HUES64 (cell line): ENCODE measurements at regions not wholly inside any gene's neighbourhood (a gene's known extent, or its start where the extent isn't known, plus 50 kb on each side); places are given as distances from the start of the nearest gene placed in this dataset.

ENCODE experiments used
- H3K27ac ChIP-seq: 2 replicates; pipeline ENCODE4 v1.7.0; 2013; ENCODE audit warnings: low read depth, low read length, inconsistent platforms
- H3K27me3 ChIP-seq: 2 replicates; pipeline ENCODE4 v1.6.1; 2013; ENCODE audit warnings: mild to moderate bottlenecking, low read length; ENCODE audit not compliant: insufficient read depth
- H3K36me3 ChIP-seq: 2 replicates; pipeline ENCODE4 v1.6.1; 2013; ENCODE audit warnings: mild to moderate bottlenecking, low read length; ENCODE audit not compliant: insufficient read depth
- H3K4me1 ChIP-seq: 2 replicates; pipeline ENCODE4 v1.6.1; 2013; ENCODE audit warnings: mild to moderate bottlenecking, low read length, moderate library complexity; ENCODE audit not compliant: insufficient read depth
- H3K4me3 ChIP-seq: 2 replicates; pipeline ENCODE4 v1.5.1; 2013; ENCODE audit warnings: mild to moderate bottlenecking, low read length, moderate library complexity
- H3K9ac ChIP-seq: 2 replicates; pipeline ENCODE4 v1.6.1; 2013; ENCODE audit warnings: mild to moderate bottlenecking, low read depth, low read length
- H3K9me3 ChIP-seq: 2 replicates; pipeline ENCODE4 v1.6.1; 2013; ENCODE audit warnings: low read depth, low read length; ENCODE audit not compliant: insufficient read depth
- WGBS: fragments of 150-250, 120-280 bp; methylation state at CpG from one replicate; pipeline ENCODE4 v1.1.7; 2013; ENCODE audit warnings: missing lambda C conversion rate; 5-methylcytosine and 5-hydroxymethylcytosine counted together

DNA sequence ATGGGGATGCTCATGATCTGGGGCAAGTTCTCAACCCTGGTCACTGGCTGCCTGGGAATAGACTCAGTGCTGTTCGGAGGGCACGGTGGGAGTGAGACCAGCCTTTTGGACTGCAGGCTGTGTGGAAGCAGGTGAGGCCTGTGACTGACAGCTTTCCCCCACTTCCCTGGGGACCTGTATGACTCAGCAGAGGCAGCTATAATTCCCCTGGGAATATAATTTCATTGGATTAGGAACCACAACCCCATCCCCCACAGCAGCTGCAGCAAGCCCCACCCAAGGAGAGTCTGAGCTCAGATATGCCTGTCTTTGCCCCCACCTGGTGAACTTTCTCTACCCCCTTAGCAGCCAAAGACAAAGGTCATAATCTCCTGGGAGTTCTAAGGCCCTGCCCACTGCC, 408.6 kb downstream of the PPP3CA start:
- Histone ChIP-seq H3K4me3 (no peak overlapping the region), H3K9ac (no peak overlapping the region), H3K36me3 (no peaks in the 10 kb centered on the region), H3K27ac (no peak overlapping the region), H3K27me3 (no peaks in the 10 kb centered on the region), H3K9me3 (peaks cover 2% of the 10 kb centered on the region; the same call in 1 of the 2 replicates), H3K4me1 (no peaks in the 10 kb centered on the region)
- 98% methylated on average over 2 of the region's 2 CpGs for WGBS

DNA sequence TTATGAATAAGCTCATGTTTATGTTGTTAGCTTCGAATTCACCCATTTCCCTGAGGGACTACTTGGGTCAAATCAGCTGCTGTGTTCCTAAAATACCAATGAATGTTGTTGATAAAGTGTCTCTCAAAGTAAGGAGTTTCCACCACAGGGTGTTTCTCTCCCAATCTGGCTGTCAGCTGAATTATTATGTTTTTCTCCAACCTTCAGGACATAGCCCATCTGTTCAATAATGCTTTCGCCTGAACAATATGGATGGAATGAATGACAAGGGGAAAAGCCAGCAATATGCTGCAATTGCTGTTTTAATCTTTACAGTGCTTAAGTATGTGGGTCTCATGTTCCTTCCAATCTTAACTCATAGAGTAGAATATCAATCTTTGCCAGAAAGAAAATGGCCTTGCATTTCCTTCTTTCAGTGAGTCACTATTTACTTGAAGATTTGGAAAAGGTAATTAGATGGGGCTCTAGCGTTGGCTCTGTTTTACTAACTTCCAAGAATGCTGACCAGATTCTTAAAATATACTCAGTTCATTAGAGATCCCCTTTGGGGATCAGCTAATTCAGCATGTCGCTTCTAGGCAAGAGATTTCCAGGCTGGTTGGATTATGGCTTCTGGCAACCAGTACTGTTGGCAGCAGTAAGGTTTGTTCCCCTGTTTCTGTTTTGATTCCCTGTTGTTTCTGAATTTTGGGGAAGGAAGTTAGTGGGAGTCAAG, 410.5 kb downstream of the PPP3CA start:
- no peaks in the 10 kb centered on the region for H3K36me3 ChIP-seq
- no peaks in the 10 kb centered on the region for H3K27me3 ChIP-seq
- no peaks in the 10 kb centered on the region for H3K4me1 ChIP-seq
- no peak overlapping the region for H3K4me3 ChIP-seq
- no peak overlapping the region for H3K27ac ChIP-seq
- no peak overlapping the region for H3K9ac ChIP-seq
- WGBS, result 92% methylated on average over 4 of the region's 4 CpGs
- no peaks in the 10 kb centered on the region for H3K9me3 ChIP-seq

DNA sequence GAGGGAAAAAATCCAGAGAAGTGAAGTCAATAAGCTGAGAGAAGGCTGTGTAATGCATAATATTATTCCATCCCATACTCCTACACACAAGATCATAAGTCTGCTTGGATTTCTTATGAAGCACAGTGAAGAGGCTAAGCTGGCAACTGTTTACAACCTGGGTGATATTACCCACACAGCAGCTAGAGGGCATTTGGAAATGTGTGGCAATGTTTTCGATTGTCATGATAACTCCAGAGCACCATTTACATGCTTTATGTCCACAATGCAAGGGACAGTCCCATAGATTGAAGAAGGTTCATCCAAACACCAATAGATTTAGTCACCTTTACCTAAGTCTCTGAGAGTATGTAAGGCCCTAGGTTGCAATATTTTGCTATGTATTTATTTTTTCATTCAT, 412.2 kb downstream of the PPP3CA start:
- Histone ChIP-seq H3K36me3 (no peaks in the 10 kb centered on the region), H3K4me3 (no peak overlapping the region), H3K4me1 (0 out of 2 replicates have a peak, but pooled peaks cover under 1% of the 10 kb centered on the region), H3K9ac (no peak overlapping the region), H3K27me3 (no peaks in the 10 kb centered on the region), H3K9me3 (no peaks in the 10 kb centered on the region), H3K27ac (no peak overlapping the region)
- no CpG with 5 or more reads among the region's 1 CpG for WGBS

DNA sequence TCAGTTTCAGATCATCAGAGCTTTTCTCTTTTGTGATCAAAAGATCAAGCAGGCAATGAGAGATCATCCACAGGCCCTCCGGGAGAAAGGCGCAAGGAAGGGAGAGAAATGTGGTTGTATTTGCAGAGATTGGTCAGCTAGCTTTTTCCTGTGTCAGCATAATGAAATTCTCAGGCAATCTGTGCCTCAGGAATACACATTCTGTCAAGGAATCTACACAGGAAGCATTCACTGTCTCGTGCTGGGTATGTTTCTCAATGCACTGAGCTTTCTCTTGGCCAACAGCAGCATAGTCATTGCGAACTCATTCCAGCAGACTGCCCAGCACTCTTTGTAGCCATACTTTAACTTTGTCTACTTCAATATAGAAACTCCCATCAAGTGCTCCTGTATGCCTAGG, 413.7 kb downstream of the PPP3CA start:
- Histone ChIP-seq H3K27me3 (no peaks in the 10 kb centered on the region), H3K36me3 (no peaks in the 10 kb centered on the region), H3K27ac (no peak overlapping the region), H3K9me3 (no peaks in the 10 kb centered on the region), H3K4me3 (no peak overlapping the region), H3K9ac (no peak overlapping the region), H3K4me1 (peaks cover 10% of the 10 kb centered on the region)
- WGBS, result 94% methylated on average over 4 of the region's 4 CpGs

DNA sequence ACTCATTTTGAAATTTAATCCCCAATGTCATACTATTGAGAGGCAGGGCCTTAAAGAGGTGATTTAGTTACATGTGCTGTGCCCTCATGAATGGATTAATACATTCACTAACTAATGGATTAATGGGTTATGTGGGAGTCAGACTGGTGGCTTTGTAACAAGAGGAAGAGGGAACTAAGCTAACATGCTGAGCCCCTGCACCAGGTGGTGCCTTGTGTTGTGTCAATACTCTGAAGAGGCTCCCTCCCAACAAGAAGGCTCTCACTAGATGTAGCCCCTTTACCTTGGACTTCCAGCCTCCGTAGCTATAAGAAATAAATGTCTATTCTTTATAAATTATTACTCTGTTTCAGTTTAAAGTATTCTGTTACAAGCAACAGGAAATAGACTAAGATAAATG, 411.9 kb upstream of the EMCN start:
- H3K36me3 ChIP-seq, result no peaks in the 10 kb centered on the region
- no peak overlapping the region for H3K9ac ChIP-seq
- H3K4me1 ChIP-seq, result peaks cover 10% of the 10 kb centered on the region
- no peaks in the 10 kb centered on the region for H3K9me3 ChIP-seq
- no peak overlapping the region for H3K4me3 ChIP-seq
- no peaks in the 10 kb centered on the region for H3K27me3 ChIP-seq
- H3K27ac ChIP-seq, result no peak overlapping the region
- no CpG with 5 or more reads among the region's 1 CpG for WGBS

DNA sequence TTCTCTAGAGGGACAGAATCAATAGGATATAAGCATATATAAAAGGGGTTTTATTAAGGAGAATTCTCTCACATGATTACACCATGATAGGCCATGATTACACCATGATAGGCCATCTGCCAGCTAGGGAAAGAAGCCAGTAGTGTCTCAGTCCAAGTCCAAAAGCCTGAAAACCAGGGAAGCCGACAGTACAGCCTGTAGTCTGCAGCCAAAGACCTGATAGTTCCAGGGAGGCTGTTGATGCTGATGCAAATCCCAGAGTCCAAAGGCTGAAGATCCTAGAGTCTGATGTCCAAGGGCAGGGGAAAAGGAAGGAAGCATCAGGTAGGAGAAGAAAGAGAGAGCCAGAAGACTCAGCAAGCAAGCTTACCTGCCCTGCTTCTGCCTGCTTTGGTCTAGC, 411.3 kb upstream of the EMCN start:
- Histone ChIP-seq H3K9me3 (no peaks in the 10 kb centered on the region), H3K9ac (no peak overlapping the region), H3K27ac (no peak overlapping the region), H3K4me1 (peaks cover 10% of the 10 kb centered on the region), H3K27me3 (no peaks in the 10 kb centered on the region), H3K36me3 (no peaks in the 10 kb centered on the region), H3K4me3 (no peak overlapping the region)
- 88% methylated on average over 1 of the region's 1 CpG for WGBS

DNA sequence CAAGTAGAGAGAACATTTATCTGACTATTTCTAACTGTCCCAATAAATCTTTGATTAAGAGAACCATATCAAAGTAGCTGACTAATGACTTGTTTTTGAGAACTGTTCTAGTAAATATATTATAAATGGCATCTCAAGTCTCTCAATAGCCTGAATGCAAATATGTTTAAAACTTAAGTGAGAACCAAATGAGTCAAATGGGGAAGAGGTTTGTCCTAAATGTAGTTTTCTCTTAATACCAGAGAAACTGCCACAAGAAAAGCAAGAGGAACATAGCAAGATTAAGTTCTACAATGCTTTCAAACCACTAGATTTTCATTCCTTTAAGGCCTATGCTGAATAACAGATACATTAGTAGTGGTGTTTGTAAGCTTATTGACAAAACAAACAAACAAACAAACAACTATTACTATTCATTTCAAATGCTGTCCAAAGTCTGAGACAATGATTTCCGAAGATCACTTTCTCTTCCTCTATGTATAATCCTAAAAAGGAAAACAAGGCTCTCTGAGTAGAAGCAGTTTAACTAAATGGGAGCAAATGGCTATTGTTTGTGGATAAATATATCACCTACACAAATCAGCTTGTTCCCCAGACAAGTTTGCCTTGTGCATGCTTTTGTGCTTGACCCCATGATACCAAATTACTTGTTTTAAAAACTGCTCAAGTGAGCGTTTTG, 408.4 kb upstream of the EMCN start:
- Histone ChIP-seq H3K4me1 (peaks cover 10% of the 10 kb centered on the region), H3K9ac (no peak overlapping the region), H3K4me3 (no peak overlapping the region), H3K27me3 (no peaks in the 10 kb centered on the region), H3K27ac (no peak overlapping the region), H3K36me3 (no peaks in the 10 kb centered on the region), H3K9me3 (no peaks in the 10 kb centered on the region)
- 100% methylated on average over 2 of the region's 2 CpGs for WGBS

DNA sequence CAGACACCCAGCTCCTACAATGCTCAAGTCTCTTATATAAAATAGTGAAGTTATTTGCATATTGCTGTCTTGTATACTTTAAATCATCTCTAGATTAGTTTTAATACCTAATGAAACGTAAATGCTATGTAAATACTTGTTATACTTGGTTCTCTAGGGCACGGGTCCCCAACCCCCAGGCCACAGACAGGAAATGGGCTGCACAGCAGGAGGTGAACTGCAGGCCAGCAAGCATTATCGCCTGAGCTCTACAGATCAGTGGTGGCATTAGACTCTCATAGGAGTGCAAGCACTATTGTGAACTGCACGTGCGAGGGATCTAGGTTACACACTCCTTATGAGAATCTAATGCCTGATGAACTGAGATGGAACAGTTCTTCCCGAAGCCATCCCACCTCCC, 395.9 kb upstream of the EMCN start:
- Histone ChIP-seq H3K9ac (no peak overlapping the region), H3K27ac (peak overlapping the region; percentile 13; the same call in 1 of the 2 replicates), H3K4me1 (peaks cover 19% of the 10 kb centered on the region), H3K36me3 (no peaks in the 10 kb centered on the region), H3K4me3 (peak overlapping the region; percentile 11; the same call in 1 of the 2 replicates), H3K27me3 (no peaks in the 10 kb centered on the region), H3K9me3 (peaks cover 22% of the 10 kb centered on the region)
- 47% methylated on average over 5 of the region's 6 CpGs for WGBS

DNA sequence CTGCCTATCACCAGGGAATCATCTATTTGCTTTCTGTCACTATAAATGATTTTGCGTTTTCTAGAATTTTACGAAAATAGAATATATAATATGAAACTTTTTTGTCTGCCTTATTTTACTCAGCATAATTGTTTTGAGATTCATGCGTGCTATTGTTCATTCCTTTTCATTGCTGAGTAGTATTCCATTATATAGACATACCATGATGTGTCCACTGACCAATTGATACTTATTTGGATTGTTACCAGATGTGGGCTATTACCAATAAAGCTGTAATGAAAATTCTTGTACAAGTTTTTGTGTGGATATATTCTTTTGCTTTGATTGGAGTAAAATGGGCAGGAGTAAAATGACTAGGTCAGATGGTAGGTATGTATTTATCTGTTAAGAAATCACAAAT, 390.7 kb upstream of the EMCN start:
- no peak overlapping the region for H3K4me3 ChIP-seq
- no peak overlapping the region for H3K9ac ChIP-seq
- H3K36me3 ChIP-seq, result no peaks in the 10 kb centered on the region
- H3K9me3 ChIP-seq, result peaks cover 7% of the 10 kb centered on the region; the same call in 1 of the 2 replicates
- peaks cover 10% of the 10 kb centered on the region for H3K4me1 ChIP-seq
- no peaks in the 10 kb centered on the region for H3K27me3 ChIP-seq
- H3K27ac ChIP-seq, result no peak overlapping the region
- WGBS, result no CpG with 5 or more reads among the region's 3 CpGs

DNA sequence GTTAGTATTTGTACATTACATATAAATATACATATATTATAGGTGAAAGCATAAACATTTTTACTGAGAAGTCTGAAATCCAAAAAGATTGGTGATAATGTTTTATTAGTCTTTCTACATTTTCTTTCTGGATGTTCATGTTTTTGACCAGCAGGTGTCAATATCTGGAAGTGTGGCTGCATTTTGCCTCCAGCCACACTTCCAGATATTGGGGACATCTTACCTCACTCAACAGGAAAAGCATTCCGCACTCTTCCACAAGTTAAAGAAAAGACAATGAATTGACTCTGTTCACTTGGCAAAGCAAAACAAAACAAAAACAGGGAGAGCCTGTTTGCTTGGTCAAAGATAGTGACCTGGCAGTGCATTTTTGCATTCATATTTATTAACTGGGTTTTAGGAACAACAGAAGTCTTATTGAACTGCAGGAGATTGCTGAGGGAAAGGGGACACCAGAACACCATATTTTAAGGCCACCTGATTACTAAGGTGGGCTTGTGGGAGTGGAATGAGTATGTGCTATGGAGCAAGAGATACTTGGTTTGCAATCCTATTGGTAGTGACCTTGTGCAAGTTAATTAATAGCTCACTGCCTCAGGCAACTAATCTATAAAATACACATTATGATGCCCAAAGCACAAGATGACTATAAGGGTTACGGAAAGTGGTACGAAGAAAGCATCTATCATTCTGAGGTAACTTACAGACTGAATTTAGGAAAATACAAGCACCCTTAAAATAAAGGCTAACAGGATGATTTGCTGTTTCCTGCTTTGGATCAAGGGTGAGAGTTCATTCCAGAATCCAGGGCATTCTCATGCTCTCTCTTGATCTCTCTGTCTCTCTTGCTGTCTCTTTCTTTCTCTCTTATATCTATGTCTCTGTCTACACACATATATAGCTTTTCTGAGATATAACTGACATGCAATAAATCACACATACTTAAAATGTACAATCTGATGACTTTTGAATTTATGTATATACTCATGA, 389.9 kb upstream of the EMCN start:
- Histone ChIP-seq H3K36me3 (no peaks in the 10 kb centered on the region), H3K9ac (no peak overlapping the region), H3K4me3 (no peak overlapping the region), H3K4me1 (0 out of 2 replicates have a peak, but pooled peaks cover 2% of the 10 kb centered on the region), H3K27ac (no peak overlapping the region), H3K9me3 (peaks cover 7% of the 10 kb centered on the region; the same call in 1 of the 2 replicates), H3K27me3 (no peaks in the 10 kb centered on the region)
- WGBS, result 96% methylated on average over 3 of the region's 3 CpGs

DNA sequence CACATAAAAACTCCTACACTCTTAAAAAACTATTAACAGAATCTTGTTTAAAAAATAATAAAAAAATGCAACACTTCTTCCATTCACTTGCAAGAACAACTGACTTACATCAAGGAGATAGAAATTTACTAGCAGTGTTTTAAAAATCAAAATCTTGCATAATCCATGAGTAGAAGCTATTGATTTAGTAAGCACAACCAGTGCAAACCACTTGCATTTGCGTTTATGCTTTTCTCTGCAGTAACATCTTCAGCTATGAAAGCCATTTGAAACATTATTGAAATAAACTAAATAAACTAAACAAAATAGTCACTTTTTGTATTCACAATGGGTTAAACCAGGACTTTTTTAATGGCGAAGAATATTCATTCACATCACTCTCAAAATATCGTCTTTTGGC, 389.2 kb upstream of the EMCN start:
- no peak overlapping the region for H3K4me3 ChIP-seq
- no peak overlapping the region for H3K27ac ChIP-seq
- no peaks in the 10 kb centered on the region for H3K27me3 ChIP-seq
- WGBS, result 96% methylated on average over 2 of the region's 3 CpGs
- H3K4me1 ChIP-seq, result no peaks in the 10 kb centered on the region
- no peak overlapping the region for H3K9ac ChIP-seq
- H3K9me3 ChIP-seq, result peaks cover 7% of the 10 kb centered on the region; the same call in 1 of the 2 replicates
- H3K36me3 ChIP-seq, result no peaks in the 10 kb centered on the region
